ENCODE measurements at regions not wholly inside any gene's neighbourhood (a gene's known extent, or its start where the extent isn't known, plus 50 kb on each side); places are given as distances from the start of the nearest gene placed in this dataset.

- DNase-seq: no peak
Measured at GRCh38 chr13:105403086-105403485, 1132.4 kb downstream of the EFNB2 start.

DNA sequence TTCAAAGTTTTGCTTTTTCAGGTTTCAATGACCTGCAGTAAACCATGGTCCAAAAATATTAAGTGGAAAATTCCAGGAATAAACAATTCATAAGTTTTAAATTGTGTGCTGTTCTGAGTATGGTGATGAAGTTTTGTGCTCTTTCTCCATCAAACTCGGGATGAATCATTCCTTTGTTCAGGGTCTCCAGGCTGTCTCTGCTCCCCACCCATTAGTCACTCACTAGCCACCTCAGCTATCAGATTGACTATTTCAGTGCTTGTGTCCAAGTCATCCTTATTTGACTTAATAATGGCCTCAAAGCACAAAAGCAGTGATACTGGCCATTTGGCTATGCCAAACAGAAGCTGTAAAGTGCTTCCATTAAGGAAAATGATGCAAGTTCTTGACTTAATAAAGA lies 1140.4 kb downstream of the EFNB2 start:
- no peak for DNase-seq

GRCh38 chr13:105389373-105389772 lies 1146.1 kb downstream of the EFNB2 start:
- no peak for DNase-seq

DNA sequence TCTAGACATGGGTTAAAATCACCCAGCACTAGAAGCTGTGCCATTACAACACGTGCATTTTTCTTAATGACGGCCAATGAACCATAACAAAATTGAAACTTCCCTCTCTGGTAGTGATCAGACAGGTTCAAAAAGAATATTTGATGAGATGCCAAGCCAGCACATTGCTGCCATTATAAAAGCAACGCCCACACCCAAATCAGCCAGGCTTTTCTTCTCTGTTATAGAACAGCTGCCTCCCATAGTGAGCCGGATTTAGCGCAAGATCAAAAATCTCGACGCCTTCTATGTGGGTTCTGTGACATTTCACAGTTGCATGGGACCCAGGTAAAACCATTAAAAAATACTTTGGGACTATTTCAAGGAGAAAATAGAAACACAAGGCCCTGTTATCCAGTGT lies 1158.0 kb downstream of the EFNB2 start:
- DNase-seq: no peak

- DNase-seq: no peak
Measured at GRCh38 chr13:105370011-105370650, 1165.3 kb downstream of the EFNB2 start.

- no peak for DNase-seq
Measured at GRCh38 chr13:105368781-105369180, 1166.7 kb downstream of the EFNB2 start.

GRCh38 chr13:105365831-105366230 lies 1169.6 kb downstream of the EFNB2 start:
- DNase-seq: no peak

DNA sequence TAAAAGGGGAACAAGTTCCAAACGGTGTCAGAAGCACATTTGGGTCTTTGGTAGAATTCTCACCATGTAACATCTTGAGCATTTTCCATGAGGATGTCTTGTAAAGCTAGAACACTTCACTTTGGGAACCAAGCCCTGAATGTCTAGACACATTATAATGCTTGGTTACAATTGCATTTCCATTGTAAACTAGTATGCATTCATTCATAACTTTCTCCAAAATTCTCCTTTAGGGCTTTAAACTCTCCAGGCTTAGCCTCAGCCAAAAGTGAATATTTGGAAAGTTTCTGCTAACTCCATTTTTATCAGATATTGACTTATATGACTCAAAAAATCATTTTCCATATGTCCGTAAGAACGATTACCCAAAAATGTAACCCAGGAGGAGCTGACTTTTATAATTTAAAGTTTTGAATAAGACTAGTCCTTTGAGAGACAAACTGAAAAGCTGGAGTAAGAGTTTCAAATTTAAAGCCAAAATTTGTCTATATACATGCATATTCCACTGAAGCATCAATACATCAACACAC lies 1170.4 kb downstream of the EFNB2 start:
- DNase-seq: no peak

DNA sequence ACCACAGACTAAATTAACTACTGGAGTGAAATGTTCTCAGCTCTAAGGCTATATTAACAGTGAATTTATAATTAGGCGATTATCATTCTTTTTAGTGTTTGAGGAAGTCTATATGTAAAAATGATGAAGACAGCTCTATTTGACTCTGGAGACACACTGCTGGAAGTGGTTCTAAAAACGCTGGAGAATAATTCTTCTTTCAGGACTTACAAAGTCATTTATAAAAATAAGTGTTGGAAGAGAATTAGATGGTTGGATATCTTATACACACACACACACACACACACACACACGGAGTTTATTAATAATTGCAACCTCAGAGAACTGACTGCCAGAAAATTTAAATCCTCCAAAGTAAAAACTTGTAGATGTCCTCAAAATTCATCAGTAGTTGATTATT lies 1171.3 kb downstream of the EFNB2 start:
- DNase-seq: no peak

DNA sequence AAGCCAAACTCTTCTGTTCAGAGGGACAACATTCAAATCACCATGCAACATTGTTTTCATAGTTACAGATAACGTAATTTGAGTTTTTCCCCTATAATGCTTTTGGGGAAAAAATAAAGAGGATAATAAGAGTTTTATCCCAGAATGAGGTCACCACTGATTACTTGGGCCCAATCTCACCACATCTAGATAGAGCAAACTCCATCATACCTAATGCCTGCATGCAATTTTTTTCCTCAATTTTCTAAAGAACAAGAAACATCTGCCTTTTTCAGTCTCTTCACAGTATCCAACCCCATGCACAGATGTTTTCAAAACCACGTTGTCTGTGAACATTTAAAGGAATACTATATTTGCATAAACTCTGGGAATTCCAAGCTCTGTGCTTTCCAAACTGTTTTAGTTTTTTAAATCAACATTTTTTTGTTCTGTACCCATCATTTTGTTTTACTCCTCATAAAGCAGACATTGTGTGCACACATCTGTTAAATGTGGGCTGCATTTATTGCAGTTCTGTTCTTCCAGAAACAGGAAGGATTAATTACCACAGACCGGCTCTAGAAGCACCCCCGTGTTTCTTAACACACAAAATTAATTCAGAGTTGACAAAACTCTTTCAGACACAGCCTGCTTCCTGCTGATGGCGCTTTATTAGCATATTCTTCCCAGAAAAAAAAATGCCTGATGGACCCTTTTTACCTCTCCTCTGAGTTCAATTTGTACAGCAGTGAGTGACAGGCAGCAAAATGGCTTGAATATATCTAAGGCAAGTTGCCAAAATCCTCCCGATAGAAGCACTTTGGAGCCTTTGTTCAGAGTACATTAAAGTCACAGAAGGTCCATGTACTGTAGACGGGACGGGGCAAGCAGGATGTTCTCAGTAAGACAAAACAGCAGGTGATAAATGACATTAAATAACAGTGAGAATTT lies 1171.9 kb downstream of the EFNB2 start:
- DNase-seq: no peak

- DNase-seq: no peak
Measured at GRCh38 chr13:105353654-105354053, 1181.8 kb downstream of the EFNB2 start.

- DNase-seq: no peak
Measured at GRCh38 chr13:105349082-105349723, 1186.3 kb downstream of the EFNB2 start.

DNA sequence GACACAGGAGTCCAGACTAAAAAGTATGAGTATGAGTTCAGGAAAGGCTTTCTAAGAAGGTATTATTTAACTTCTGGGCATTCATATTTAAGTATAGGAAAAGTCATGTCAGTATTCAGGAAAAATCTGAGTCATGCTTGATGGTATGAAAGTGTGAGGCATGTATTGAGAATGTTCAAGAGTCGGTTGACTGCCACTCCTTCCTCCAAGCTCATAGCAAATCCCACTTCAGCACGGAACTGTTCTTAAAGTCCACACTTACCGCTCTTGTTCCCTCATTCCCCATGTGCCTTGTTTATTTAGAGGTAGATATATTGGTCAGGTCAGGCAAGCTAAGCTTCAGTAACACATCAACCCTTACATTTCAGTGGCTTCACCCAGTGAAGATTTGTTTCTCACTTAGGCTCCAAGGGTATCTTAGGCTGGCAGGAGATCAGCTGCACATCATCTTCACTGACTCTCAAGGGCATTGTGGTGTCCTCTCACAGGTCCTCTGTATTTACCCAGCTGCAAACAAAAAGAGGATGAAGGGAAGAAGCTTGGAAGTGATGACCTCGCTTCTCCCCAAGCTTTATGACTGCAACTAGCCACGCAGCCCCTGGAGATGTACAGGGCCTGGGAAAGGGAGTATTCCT lies 1189.2 kb downstream of the EFNB2 start:
- DNase-seq: no peak

- no peak for DNase-seq
Measured at GRCh38 chr13:105345730-105346129, 1189.7 kb downstream of the EFNB2 start.

GRCh38 chr13:105345131-105345530 lies 1190.3 kb downstream of the EFNB2 start:
- DNase-seq: no peak

DNA sequence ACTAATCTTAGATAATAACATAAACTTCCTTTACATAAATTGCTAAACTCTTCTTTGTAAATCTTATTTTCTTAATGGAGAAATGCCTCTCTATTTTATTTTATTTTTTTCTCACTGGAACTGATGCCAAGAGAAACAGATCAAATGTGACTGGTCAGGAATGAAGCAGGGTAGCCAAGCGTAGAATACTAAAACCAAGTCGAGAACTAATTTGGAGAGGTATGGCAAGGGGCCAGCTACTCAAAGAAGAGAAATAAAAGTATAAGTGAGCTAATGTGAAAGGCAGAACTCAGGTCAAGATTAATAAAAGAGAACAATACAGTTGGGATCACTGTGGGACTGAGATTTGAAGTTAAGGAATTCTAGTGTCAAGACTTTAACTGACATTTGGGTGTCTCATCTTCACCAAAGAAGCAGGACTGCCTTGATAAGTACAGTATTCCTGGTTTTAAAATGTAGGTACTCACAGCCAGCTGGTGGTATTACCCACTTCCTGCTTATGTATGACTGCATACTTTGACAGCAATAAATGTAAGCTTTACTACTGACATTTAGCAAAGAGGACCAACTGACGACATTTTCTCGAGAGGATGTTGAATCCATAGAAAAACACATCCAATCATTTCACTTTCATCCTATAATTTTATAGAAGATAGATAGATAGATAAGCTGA lies 1192.2 kb downstream of the EFNB2 start:
- no peak for DNase-seq

DNA sequence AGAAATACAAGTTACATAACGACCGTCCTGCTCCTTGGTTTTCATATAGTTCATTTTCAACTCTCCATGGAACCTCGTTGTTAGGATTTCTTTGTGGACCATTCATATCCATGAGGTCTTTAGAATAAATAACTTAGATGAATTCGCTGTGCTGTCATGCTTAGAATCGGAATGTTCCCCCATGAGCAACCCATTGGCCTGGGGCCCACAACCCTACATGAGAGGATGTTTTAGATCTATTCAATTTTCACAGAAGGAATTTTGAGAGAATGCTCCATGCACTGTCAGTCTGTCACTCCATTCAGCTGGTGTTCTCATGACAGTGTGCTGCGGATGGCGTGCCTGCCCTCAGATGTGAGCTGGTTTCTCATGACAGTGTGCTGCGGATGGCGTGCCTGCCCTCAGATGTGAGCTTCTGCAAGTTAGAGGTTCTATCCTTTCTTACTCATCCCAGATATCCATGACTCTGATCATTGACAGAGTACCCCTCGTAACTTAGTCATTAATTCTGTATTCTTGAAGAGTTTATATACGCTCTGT lies 1193.1 kb downstream of the EFNB2 start:
- DNase-seq: no peak

DNA sequence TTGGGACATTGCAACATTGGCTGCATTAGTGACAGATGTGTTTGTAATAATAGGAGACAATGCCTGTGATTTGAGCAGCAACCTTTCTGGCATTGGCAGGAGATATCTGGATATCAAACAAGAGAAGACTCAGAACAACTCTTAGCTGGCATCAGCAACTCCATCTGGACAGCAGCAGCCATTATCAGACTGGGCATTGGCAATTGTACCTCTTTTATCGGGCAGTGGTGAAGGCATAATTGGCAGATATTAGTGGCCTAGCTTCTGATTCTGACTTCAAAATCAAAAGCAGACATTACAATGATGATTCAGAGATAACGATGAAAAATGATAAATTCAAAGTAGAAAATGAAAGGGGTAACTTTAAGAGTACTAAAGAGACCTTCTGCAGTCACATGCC lies 1193.7 kb downstream of the EFNB2 start:
- no peak for DNase-seq

GRCh38 chr13:105341256-105341655 lies 1194.2 kb downstream of the EFNB2 start:
- DNase-seq: no peak

- no peak for DNase-seq
Measured at GRCh38 chr13:105340061-105340606, 1195.3 kb downstream of the EFNB2 start.

GRCh38 chr13:105338773-105339172 lies 1196.7 kb downstream of the EFNB2 start:
- DNase-seq: no peak

- no peak for DNase-seq
Measured at GRCh38 chr13:105338006-105338405, 1197.5 kb downstream of the EFNB2 start.

Measured in activated naive CD4-positive, alpha-beta T cell treated with anti-CD3 and anti-CD28 coated beads, Interleukin-2, amount 50 U/mL, for 16 hours (primary cell).